Transverse colon (tissue), 3 donors: ENCODE measurements at regions not wholly inside any gene's neighbourhood (a gene's known extent, or its start where the extent isn't known, plus 50 kb on each side); places are given as distances from the start of the nearest gene placed in this dataset.

ENCODE experiments used
- POLR2A ChIP-seq: fragments of 450-650 bp; IDR thresholded peaks from one replicate; pipeline ENCODE4 v1.6.1; 2016; ENCODE audit warnings: antibody characterized with exemption, mild to moderate bottlenecking, moderate library complexity
- TF ChIP-seq, protein P1 (sequence below), 5 experiments: fragments of 200-600 bp in 3 of 5; fragments of 450-650 bp in 2 of 5; sonication (generic) in 3 of 5; IDR thresholded peaks; 1 replicate in 2 of 5; 2 replicates in 3 of 5; pipeline ENCODE4 v1.5.1; 2016 to 2017; ENCODE audit warnings: antibody characterized with exemption in 5 of 5, inconsistent platforms in 3 of 5, mild to moderate bottlenecking in 2 of 5, moderate library complexity in 1 of 5

DNA sequence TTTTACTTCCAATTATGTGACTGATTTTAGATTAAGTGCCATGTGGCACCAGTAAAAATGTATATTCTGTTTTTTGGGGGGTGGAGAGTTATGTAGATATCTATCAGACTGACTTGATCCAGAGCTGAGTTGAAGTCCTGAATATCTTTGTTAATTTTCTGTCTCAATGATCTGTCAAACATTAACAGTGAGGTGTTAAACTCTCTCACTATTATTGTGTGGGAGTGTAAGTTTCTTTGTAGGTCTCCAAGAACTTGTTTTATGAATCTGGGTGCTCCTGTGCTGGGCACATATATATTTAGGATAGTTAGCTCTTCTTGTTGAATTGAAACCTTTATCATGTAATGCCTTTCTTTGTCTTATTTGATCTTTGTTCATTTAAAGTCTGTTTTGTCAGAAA, 276.5 kb upstream of the USP25 start:
- TF ChIP-seq, protein P1, sequence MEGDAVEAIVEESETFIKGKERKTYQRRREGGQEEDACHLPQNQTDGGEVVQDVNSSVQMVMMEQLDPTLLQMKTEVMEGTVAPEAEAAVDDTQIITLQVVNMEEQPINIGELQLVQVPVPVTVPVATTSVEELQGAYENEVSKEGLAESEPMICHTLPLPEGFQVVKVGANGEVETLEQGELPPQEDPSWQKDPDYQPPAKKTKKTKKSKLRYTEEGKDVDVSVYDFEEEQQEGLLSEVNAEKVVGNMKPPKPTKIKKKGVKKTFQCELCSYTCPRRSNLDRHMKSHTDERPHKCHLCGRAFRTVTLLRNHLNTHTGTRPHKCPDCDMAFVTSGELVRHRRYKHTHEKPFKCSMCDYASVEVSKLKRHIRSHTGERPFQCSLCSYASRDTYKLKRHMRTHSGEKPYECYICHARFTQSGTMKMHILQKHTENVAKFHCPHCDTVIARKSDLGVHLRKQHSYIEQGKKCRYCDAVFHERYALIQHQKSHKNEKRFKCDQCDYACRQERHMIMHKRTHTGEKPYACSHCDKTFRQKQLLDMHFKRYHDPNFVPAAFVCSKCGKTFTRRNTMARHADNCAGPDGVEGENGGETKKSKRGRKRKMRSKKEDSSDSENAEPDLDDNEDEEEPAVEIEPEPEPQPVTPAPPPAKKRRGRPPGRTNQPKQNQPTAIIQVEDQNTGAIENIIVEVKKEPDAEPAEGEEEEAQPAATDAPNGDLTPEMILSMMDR (IDR thresholded peaks at IDR 0.05) = no peak
- TF ChIP-seq POLR2A = no peak
